Ascending aorta (tissue), 2 donors: ENCODE measurements at regions not wholly inside any gene's neighbourhood (a gene's known extent, or its start where the extent isn't known, plus 50 kb on each side); places are given as distances from the start of the nearest gene placed in this dataset.

Source experiments
- DNase-seq, 2 donors: peaks; one replicate each; pipeline ENCODE4 v3.0.0-alpha.2; 2019; ENCODE audit warnings: low spot score in 2 of 2
- H3K27ac ChIP-seq, 2 donors: fragments of 200-600 bp; sonication (generic); one replicate each; pipeline ENCODE4 v1.5.1; 2016 to 2017; ENCODE audit warnings: mild to moderate bottlenecking in 1 of 2
- H3K27me3 ChIP-seq: fragments of 200-600 bp; sonication (generic); one replicate; pipeline ENCODE4 v1.5.1; 2017
- H3K36me3 ChIP-seq, 2 donors: fragments of 200-600 bp; sonication (generic); one replicate each; pipeline ENCODE4 v1.5.1; 2016
- H3K4me1 ChIP-seq, 2 donors: fragments of 200-600 bp; sonication (generic); one replicate each; pipeline ENCODE4 v1.5.1; 2016 to 2017; ENCODE audit warnings: mild to moderate bottlenecking in 1 of 2
- H3K4me3 ChIP-seq, 2 donors: fragments of 200-600 bp; sonication (generic); one replicate each; pipeline ENCODE4 v1.5.1; 2016 to 2017; ENCODE audit warnings: mild to moderate bottlenecking in 1 of 2
- H3K9me3 ChIP-seq, 2 donors: fragments of 200-600 bp; sonication (generic); one replicate each; pipeline ENCODE4 v1.5.1; 2016
- intact Hi-C: fragments of 100-400 bp; cut with DNase I; formaldehyde crosslinking; loops from one replicate; pipeline ENCODE4 v1.15.1; 2023
- TF ChIP-seq, protein P1 (sequence below), 3 experiments: fragments of 200-600 bp in 2 of 3; fragments of 450-650 bp in 1 of 3; sonication (generic) in 2 of 3; IDR thresholded peaks; one replicate each; pipeline ENCODE4 v1.5.1; 2016 to 2019; ENCODE audit warnings: antibody characterized with exemption in 3 of 3, mild to moderate bottlenecking in 1 of 3, moderate library complexity in 1 of 3

DNA sequence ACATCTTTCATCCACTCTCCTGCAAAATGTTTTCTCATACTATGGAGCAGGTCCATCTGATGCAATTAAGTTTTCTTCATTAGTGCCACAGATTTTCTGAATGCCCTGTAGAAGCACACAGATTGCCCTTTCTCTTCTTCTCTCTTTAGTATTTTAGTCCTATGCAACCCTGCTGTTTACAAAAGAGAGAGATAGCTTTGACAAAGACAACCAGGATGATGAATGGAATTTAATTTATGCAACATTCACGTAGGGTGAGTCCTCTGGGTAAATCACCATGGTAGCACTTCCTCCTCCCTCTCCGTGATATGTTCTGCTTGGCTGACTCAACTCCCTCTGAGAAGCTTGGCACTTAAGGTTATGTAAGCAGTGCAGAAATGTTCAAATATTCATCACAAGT lies 400.9 kb upstream of the PDE3A start:
- DNase-seq: peak in 1 of 2 donors; percentile 76
- H3K27ac ChIP-seq: peak overlapping the region; percentile 31 to 51
- no peak overlapping the region for H3K4me3 ChIP-seq
- H3K9me3 ChIP-seq: no peaks in the 10 kb centered on the region
- no peaks in the 10 kb centered on the region for H3K27me3 ChIP-seq
- H3K4me1 ChIP-seq: peaks cover 0 to 49% of the 10 kb centered on the region in 2 donors
- no peaks in the 10 kb centered on the region for H3K36me3 ChIP-seq
- TF ChIP-seq, protein P1, sequence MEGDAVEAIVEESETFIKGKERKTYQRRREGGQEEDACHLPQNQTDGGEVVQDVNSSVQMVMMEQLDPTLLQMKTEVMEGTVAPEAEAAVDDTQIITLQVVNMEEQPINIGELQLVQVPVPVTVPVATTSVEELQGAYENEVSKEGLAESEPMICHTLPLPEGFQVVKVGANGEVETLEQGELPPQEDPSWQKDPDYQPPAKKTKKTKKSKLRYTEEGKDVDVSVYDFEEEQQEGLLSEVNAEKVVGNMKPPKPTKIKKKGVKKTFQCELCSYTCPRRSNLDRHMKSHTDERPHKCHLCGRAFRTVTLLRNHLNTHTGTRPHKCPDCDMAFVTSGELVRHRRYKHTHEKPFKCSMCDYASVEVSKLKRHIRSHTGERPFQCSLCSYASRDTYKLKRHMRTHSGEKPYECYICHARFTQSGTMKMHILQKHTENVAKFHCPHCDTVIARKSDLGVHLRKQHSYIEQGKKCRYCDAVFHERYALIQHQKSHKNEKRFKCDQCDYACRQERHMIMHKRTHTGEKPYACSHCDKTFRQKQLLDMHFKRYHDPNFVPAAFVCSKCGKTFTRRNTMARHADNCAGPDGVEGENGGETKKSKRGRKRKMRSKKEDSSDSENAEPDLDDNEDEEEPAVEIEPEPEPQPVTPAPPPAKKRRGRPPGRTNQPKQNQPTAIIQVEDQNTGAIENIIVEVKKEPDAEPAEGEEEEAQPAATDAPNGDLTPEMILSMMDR (IDR thresholded peaks at IDR 0.05): no peak
- intact Hi-C loops: no loop called here

DNA sequence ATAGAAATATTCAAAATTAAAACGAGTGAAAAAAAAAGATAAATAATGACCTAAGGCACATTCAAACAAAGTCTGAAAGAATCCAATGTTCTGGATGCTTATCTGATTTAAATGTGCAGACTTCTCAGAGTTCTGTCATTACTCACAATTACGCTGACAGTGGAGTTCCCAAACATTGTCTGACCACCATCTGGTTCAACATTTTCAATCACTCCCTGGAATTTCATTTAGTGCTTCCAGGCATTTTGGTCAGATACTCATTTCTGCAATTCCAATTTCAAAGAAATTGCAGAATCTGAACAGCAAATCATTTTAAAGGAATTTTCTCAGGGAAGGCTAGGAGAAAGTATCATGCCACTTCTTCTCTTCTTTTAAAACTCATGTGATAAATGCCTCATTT lies 398.2 kb upstream of the PDE3A start:
- TF ChIP-seq, protein P1 (IDR thresholded peaks at IDR 0.05): no peak
- H3K27me3 ChIP-seq: no peaks in the 10 kb centered on the region
- H3K9me3 ChIP-seq: no peaks in the 10 kb centered on the region
- no peak for DNase-seq
- intact Hi-C loops: loop anchor here (5.0 kb wide), 1 partner anchor 193 kb away; no protein-coding TSS in a partner anchor
- peaks cover 0 to 42% of the 10 kb centered on the region in 2 donors for H3K4me1 ChIP-seq
- no peak overlapping the region for H3K4me3 ChIP-seq
- peak overlapping the region; percentile 53 to 76 for H3K27ac ChIP-seq
- no peaks in the 10 kb centered on the region for H3K36me3 ChIP-seq

DNA sequence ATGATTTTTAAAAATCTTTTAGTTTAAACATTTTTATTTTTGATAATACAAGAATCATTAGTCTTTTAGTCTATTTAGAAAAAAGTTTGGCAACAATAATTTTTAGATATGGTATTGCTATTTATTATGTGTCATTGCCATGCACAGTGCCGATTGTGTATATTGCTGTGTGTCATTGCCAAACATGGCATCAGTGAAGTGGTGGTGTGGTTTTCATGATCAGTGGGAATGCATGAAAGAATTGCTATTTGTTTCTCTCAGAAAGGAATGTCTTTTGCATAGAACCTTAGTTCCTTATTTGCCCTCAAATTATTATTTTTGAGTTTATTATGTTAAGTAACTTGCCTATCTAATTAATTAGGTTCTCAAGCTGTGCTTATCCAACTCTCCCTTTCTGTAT lies 397.5 kb upstream of the PDE3A start:
- peak overlapping the region in 1 of 2 donors; percentile 76 for H3K27ac ChIP-seq
- H3K4me1 ChIP-seq: peaks cover 0 to 37% of the 10 kb centered on the region in 2 donors
- no peak overlapping the region for H3K4me3 ChIP-seq
- H3K27me3 ChIP-seq: no peaks in the 10 kb centered on the region
- TF ChIP-seq, protein P1 (IDR thresholded peaks at IDR 0.05): no peak
- no peaks in the 10 kb centered on the region for H3K9me3 ChIP-seq
- intact Hi-C loops: loop anchor here (5.0 kb wide), 1 partner anchor 194 kb away; no protein-coding TSS in a partner anchor
- H3K36me3 ChIP-seq: no peaks in the 10 kb centered on the region
- DNase-seq: no peak

DNA sequence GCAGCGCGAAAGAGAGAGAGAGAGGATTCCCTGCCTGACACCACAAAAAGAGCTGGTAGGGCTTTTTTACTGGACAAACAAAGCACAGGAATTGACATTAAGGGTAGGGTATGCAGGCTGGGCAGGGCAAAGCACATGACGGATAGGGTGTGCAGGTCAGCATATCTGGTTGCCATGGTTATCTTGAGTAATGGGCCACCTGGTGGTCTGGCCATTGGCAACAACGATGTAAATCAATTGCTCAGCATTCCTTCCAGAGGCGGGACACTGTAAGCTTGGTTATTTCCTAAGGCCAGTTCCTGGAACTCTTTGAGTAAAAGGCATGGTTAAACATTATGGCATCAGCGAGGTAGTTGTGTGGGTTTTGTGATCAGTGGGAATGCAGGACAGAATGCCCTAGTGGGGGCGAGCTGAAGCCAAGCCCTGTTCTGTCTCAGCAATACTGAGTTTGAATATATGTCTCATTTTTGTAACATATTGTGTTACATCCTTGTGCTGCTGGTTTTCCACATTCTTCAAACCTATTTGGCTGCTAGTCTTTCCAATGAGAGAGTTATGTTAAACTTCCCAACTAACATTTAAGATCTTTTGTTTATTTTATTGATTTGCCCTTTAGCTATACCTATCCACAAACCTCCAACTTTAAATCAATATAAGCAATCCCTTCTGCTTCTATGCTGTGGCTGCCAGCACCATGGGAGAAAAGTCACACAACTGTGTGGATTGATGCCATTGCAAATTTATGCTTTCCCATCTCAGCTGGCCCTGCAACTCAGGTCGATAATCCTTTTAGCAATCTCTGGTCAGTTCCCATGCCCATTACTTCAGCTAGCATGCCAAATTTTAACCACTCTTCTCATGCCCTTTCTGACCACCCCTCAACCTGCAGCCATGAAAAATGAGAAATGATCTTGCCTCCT lies 396.7 kb upstream of the PDE3A start:
- Histone ChIP-seq H3K36me3 (no peaks in the 10 kb centered on the region), H3K9me3 (no peaks in the 10 kb centered on the region), H3K4me3 (no peak overlapping the region), H3K27ac (peak overlapping the region in 1 of 2 donors; percentile 76), H3K27me3 (no peaks in the 10 kb centered on the region), H3K4me1 (peaks cover 0 to 37% of the 10 kb centered on the region in 2 donors)
- DNase-seq: no peak
- intact Hi-C loops: loop anchor here (5.0 kb wide), 1 partner anchor 194 kb away; no protein-coding TSS in a partner anchor
- TF ChIP-seq, protein P1 (IDR thresholded peaks at IDR 0.05): no peak

DNA sequence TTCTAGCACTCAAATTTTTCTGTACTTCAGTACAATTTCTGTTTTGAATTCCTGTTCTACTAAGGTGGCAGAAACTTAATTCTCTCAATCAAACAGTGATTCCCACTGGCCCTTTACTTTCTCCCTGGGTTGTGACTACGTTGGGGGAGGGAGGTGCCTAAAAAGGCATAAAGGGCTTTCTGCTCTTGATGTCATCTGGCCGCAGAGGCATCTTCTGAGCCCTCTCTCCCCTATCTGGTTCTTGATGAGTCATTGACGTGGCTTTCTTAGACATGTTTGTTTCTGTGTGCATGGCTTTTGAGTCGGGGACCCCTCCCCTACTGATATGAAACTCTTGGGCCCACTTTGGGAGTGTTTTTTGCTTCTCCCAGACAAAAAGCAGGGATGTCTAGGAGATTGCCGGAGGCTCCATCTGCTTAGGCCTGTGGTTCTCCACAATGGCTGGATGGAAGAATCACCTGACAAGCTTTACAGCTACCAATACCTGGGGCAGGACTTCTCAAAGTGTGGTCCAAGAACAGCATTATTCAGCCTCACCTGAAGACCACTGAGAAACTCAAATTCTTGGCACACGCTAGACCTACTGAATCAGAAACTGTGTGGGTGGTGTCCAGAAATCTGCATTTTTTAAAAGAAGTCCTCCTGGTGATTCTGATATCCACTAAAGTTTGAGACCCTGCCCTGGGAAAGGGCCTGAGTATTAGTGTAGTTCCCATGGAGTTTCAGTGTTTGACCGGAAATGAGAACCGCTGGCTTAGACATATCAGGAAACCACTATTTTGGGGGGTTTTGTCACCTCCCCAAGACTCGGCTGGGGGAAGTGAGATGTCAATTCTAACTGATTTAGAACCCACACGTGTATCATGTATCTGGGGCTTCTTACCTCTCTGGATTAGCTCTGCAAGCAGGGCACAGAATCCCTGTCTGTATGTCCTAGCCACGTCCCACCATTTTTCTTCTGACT lies 395.7 kb upstream of the PDE3A start:
- Histone ChIP-seq H3K4me1 (peaks cover 0 to 35% of the 10 kb centered on the region in 2 donors), H3K36me3 (no peaks in the 10 kb centered on the region), H3K4me3 (no peak overlapping the region), H3K27me3 (no peaks in the 10 kb centered on the region), H3K27ac (peak overlapping the region in 1 of 2 donors; percentile 53), H3K9me3 (no peaks in the 10 kb centered on the region)
- TF ChIP-seq, protein P1 (IDR thresholded peaks at IDR 0.05): no peak
- DNase-seq: no peak
- intact Hi-C loops: loop anchor here (5.0 kb wide), 1 partner anchor 195 kb away; no protein-coding TSS in a partner anchor
